H1 (cell line): ENCODE measurements at regions not wholly inside any gene's neighbourhood (a gene's known extent, or its start where the extent isn't known, plus 50 kb on each side); places are given as distances from the start of the nearest gene placed in this dataset.

Experiments
- CTCF ChIA-PET: fragments of 300-600 bp; sonication (Branson Sonifier 250); formaldehyde crosslinking; loops from one replicate; lab custom pipeline; 2021; ENCODE audit not compliant: partially characterized antibody; lab: Charles Lee
- POLR2A ChIA-PET: fragments of 300-600 bp; sonication (Branson Sonifier 250); formaldehyde crosslinking; loops from one replicate; lab custom pipeline; 2021; ENCODE audit warnings: inconsistent platforms; ENCODE audit not compliant: partially characterized antibody; lab: Charles Lee
- DNase-seq, 2 experiments: peaks; one replicate each; pipeline versions ENCODE4 v3.0.0 to v3.0.0-alpha.2; 2010 to 2022; ENCODE audit warnings: low spot score in 2 of 2, low read depth in 1 of 2, mixed read lengths in 1 of 2
- FAIRE-seq: peaks from 2 replicates; lab custom pipeline; 2011; peaks lifted over from hg19 to GRCh38; lab: Jason Lieb, UNC
- H2AFZ ChIP-seq: 2 replicates; pipeline ENCODE4 v1.8.1; 2012; ENCODE audit warnings: low read length, inconsistent platforms
- H2AK5ac ChIP-seq: 2 replicates; pipeline ENCODE4 v1.6.1; 2013; ENCODE audit warnings: low read depth, low read length
- H2BK120ac ChIP-seq: replicated peaks from 2 replicates; pipeline ENCODE3; 2013; ENCODE audit warnings: low read depth, low read length, inconsistent platforms
- H2BK12ac ChIP-seq: 2 replicates; pipeline ENCODE4 v1.6.1; 2013; ENCODE audit warnings: low read depth, low read length
- H2BK15ac ChIP-seq: 2 replicates; pipeline ENCODE4 v1.6.1; 2013; ENCODE audit warnings: low read length
- H2BK20ac ChIP-seq: 2 replicates; pipeline ENCODE4 v1.6.1; 2013; ENCODE audit warnings: low read length
- H2BK5ac ChIP-seq: 2 replicates; pipeline ENCODE4 v1.6.1; 2013; ENCODE audit warnings: low read depth, low read length
- H3K14ac ChIP-seq: 2 replicates; pipeline ENCODE4 v1.6.1; 2013; ENCODE audit warnings: inconsistent platforms; ENCODE audit not compliant: insufficient read length
- H3K18ac ChIP-seq: 2 replicates; pipeline ENCODE4 v1.6.1; 2013; ENCODE audit warnings: low read length; ENCODE audit errors: extremely low read depth
- H3K23ac ChIP-seq: 2 replicates; pipeline ENCODE4 v1.6.1; 2013; ENCODE audit warnings: inconsistent platforms; ENCODE audit not compliant: insufficient read length
- H3K23me2 ChIP-seq: 2 replicates; pipeline ENCODE4 v1.6.1; 2013; ENCODE audit warnings: low read depth, low read length
- H3K27ac ChIP-seq: 2 replicates; pipeline ENCODE4 v1.6.1; 2011; ENCODE audit warnings: low read depth, low read length, inconsistent platforms
- H3K27me3 ChIP-seq, 4 experiments: replicated peaks in 1 of 4; 1 replicate in 1 of 4; 2 replicates in 3 of 4; pipeline versions ENCODE4 v1.6.1 to v1.8.1; 2011 to 2013; ENCODE audit warnings: low read length in 3 of 4, mild to moderate bottlenecking in 3 of 4, inconsistent platforms in 2 of 4, mixed read lengths in 2 of 4, moderate library complexity in 1 of 4; ENCODE audit not compliant: control insufficient read depth in 3 of 4, insufficient read depth in 3 of 4; ENCODE audit errors: extremely low read depth in 1 of 4
- H3K36me3 ChIP-seq, 4 experiments: 2 replicates each; pipeline versions ENCODE4 v1.6.1 to v1.8.1; 2011 to 2013; ENCODE audit warnings: mild to moderate bottlenecking in 4 of 4, low read length in 3 of 4, moderate library complexity in 2 of 4, control low read depth in 1 of 4, inconsistent platforms in 1 of 4; ENCODE audit not compliant: insufficient read depth in 4 of 4, control insufficient read depth in 2 of 4
- H3K4ac ChIP-seq: replicated peaks from 2 replicates; pipeline ENCODE3; 2013; ENCODE audit warnings: low read length, low read depth, mixed read lengths, inconsistent platforms; ENCODE audit not compliant: insufficient read length
- H3K4me1 ChIP-seq, 4 experiments: replicated peaks in 1 of 4; 1 replicate in 1 of 4; 2 replicates in 3 of 4; pipeline versions ENCODE4 v1.6.1 to v1.8.1; 2011 to 2013; ENCODE audit warnings: low read length in 3 of 4, inconsistent platforms in 2 of 4, mixed read lengths in 1 of 4; ENCODE audit not compliant: insufficient read depth in 4 of 4, control insufficient read depth in 3 of 4
- H3K4me2 ChIP-seq, 2 experiments: 2 replicates each; pipeline versions ENCODE4 v1.6.1 to v1.8.1; 2011 to 2013; ENCODE audit warnings: low read depth in 2 of 2, low read length in 2 of 2, control low read depth in 1 of 2, inconsistent platforms in 1 of 2, mild to moderate bottlenecking in 1 of 2; ENCODE audit not compliant: insufficient read depth in 1 of 2
- H3K4me3 ChIP-seq, 4 experiments: fragments of 200-600, 300-600 bp in 1 of 4; sonication (generic), shearing (Covaris generic), sonication (Bioruptor Twin) in 1 of 4; 2 replicates each; pipeline versions ENCODE4 v1.5.1 to v1.8.1; 2011 to 2016; ENCODE audit warnings: low read length in 4 of 4, low read depth in 3 of 4, control low read depth in 2 of 4, inconsistent platforms in 2 of 4, mild to moderate bottlenecking in 2 of 4, mixed read lengths in 1 of 4, moderate library complexity in 1 of 4; ENCODE audit not compliant: insufficient read depth in 2 of 4; ENCODE audit errors: extremely low read depth in 1 of 4
- H3K56ac ChIP-seq: replicated peaks from 2 replicates; pipeline ENCODE3; 2013; ENCODE audit warnings: low read depth, mild to moderate bottlenecking, mixed read lengths, low read length, inconsistent platforms; ENCODE audit not compliant: insufficient read length
- H3K79me1 ChIP-seq: 2 replicates; pipeline ENCODE4 v1.6.1; 2013; ENCODE audit warnings: low read depth, low read length, control low read depth
- H3K79me2 ChIP-seq, 2 experiments: 2 replicates each; pipeline versions ENCODE4 v1.6.1 to v1.8.1; 2012 to 2013; ENCODE audit warnings: low read length in 2 of 2, mild to moderate bottlenecking in 2 of 2, inconsistent platforms in 1 of 2; ENCODE audit not compliant: insufficient read depth in 2 of 2, control insufficient read depth in 1 of 2
- H3K9ac ChIP-seq, 4 experiments: replicated peaks in 1 of 4; 1 replicate in 1 of 4; 2 replicates in 3 of 4; pipeline versions ENCODE4 v1.6.1 to v1.8.1; 2011 to 2013; ENCODE audit warnings: low read depth in 3 of 4, low read length in 3 of 4, control low read depth in 2 of 4, mild to moderate bottlenecking in 2 of 4, moderate library complexity in 2 of 4, inconsistent platforms in 1 of 4; ENCODE audit errors: extremely low read depth in 1 of 4
- H3K9me3 ChIP-seq, 2 experiments: 2 replicates each; pipeline versions ENCODE4 v1.6.1 to v1.8.1; 2012 to 2013; ENCODE audit warnings: mild to moderate bottlenecking in 2 of 2, moderate library complexity in 2 of 2, control low read depth in 1 of 2, inconsistent platforms in 1 of 2, low read depth in 1 of 2, low read length in 1 of 2, mixed read lengths in 1 of 2; ENCODE audit not compliant: insufficient read depth in 2 of 2
- H4K20me1 ChIP-seq, 2 experiments: replicated peaks in 1 of 2; 2 replicates each; pipeline versions ENCODE3 to v1.8.1; 2011 to 2013; ENCODE audit warnings: inconsistent platforms in 2 of 2, low read length in 2 of 2, mild to moderate bottlenecking in 1 of 2; ENCODE audit not compliant: insufficient read depth in 2 of 2, control insufficient read depth in 1 of 2
- H4K5ac ChIP-seq: 2 replicates; pipeline ENCODE4 v1.6.1; 2013; ENCODE audit warnings: low read length, low read depth, mixed read lengths, inconsistent platforms; ENCODE audit not compliant: insufficient read length
- H4K8ac ChIP-seq: 2 replicates; pipeline ENCODE4 v1.8.0; 2013; ENCODE audit warnings: mild to moderate bottlenecking, moderate library complexity, low read length, inconsistent platforms; ENCODE audit not compliant: insufficient read depth; ENCODE audit errors: extremely low read depth
- H4K91ac ChIP-seq: replicated peaks from 2 replicates; pipeline ENCODE3; 2013; ENCODE audit warnings: low read length, mixed read lengths, inconsistent platforms; ENCODE audit not compliant: insufficient read length
- BACH1 ChIP-seq: IDR thresholded peaks from 2 replicates; pipeline ENCODE4 v1.6.1; 2012; ENCODE audit warnings: low read length, improper control_type of control experiment
- BRCA1 ChIP-seq: IDR thresholded peaks from 2 replicates; pipeline ENCODE4 v1.6.1; 2012; ENCODE audit warnings: low read depth, low read length, improper control_type of control experiment
- EP300 ChIP-seq, 2 experiments: IDR thresholded peaks; 1 replicate in 1 of 2; 2 replicates in 1 of 2; pipeline ENCODE4 v1.6.1; 2011 to 2012; ENCODE audit warnings: low read depth in 2 of 2, low read length in 2 of 2, mild to moderate bottlenecking in 2 of 2, borderline replicate concordance in 1 of 2, inconsistent platforms in 1 of 2, moderate library complexity in 1 of 2
- HDAC2 ChIP-seq, 2 experiments: fragments of 300-600 bp in 1 of 2; sonication (generic) in 1 of 2; IDR thresholded peaks; 2 replicates each; pipeline ENCODE4 v1.6.1; 2011 to 2012; ENCODE audit warnings: low read depth in 2 of 2, low read length in 2 of 2, mild to moderate bottlenecking in 2 of 2, moderate library complexity in 2 of 2, borderline replicate concordance in 1 of 2, inconsistent platforms in 1 of 2
- JUND ChIP-seq: IDR thresholded peaks from 2 replicates; pipeline ENCODE4 v1.6.1; 2011; ENCODE audit warnings: mild to moderate bottlenecking, improper control_type of control experiment, low read length
- PHF8 ChIP-seq: fragments of 200-600 bp; sonication (generic); conservative IDR thresholded peaks from 2 replicates; pipeline ENCODE4 v1.7.1; 2012; ENCODE audit warnings: low read depth, mild to moderate bottlenecking, inconsistent platforms, low read length, moderate library complexity
- RAD21 ChIP-seq, 2 experiments: IDR thresholded peaks in 1 of 2; conservative IDR thresholded peaks in 1 of 2; 2 replicates each; pipeline ENCODE4 v1.6.1; 2011; ENCODE audit warnings: low read depth in 2 of 2, low read length in 2 of 2, improper control_type of control experiment in 1 of 2, inconsistent platforms in 1 of 2, mild to moderate bottlenecking in 1 of 2, moderate library complexity in 1 of 2
- RBBP5 ChIP-seq: IDR thresholded peaks from 2 replicates; pipeline ENCODE4 v1.7.1; 2012; ENCODE audit warnings: low read depth, mild to moderate bottlenecking, inconsistent platforms, low read length, moderate library complexity, borderline replicate concordance
- SRF ChIP-seq: IDR thresholded peaks from 2 replicates; pipeline ENCODE4 v1.6.1; 2011; ENCODE audit warnings: mild to moderate bottlenecking, low read depth, low read length, moderate library complexity
- SUZ12 ChIP-seq: fragments of 200-600 bp; sonication (generic); IDR thresholded peaks from 2 replicates; pipeline ENCODE4 v1.6.1; 2012; ENCODE audit warnings: mild to moderate bottlenecking, inconsistent platforms, low read length, moderate library complexity, mixed read lengths
- WGBS, 2 experiments: shearing (Covaris generic) in 1 of 2; methylation state at CpG; one replicate each; pipeline versions ENCODE4 v1.1.6 to v1.1.7; 2013 to 2015; ENCODE audit warnings: low lambda C conversion rate in 2 of 2, mixed read lengths in 2 of 2, inconsistent platforms in 1 of 2, low coverage in 1 of 2, missing lambda C conversion rate in 1 of 2; ENCODE audit not compliant: insufficient replicate concordance in 2 of 2, insufficient coverage in 1 of 2, insufficient read length in 1 of 2; ENCODE audit errors: extremely low coverage in 1 of 2, missing lambda C conversion rate in 1 of 2; 5-methylcytosine and 5-hydroxymethylcytosine counted together
- TF ChIP-seq, protein P1 (sequence below): IDR thresholded peaks from 2 replicates; pipeline ENCODE4 v1.6.1; 2012; ENCODE audit warnings: inconsistent platforms

DNA sequence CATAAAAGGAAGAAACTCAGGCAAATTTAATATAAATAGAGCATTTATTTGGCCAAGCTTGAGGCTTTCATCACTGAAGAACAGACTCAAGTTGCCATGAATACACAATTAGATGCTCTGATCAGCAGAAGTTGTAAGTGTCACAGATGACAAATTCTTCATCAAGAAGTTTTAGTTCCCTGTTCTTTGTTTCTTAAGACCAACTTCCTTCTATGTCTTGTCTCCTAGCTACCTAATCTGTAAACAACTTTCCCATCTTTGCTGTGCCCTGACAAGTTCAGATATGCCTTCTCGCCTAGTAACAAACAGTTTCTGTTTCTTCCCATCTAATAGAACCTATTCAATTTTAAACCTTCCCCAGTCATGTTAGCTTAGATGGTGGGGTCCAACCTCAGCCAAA is 353.4 kb upstream of the HSFY2 start:
- Histone ChIP-seq H3K23ac (no peak overlapping the region), H3K79me2 (no peaks in the 10 kb centered on the region), H4K91ac (no peak overlapping the region), H3K18ac (no peak overlapping the region), H3K9ac (no peak overlapping the region), H2BK120ac (no peak overlapping the region), H3K4me3 (no peak overlapping the region), H3K4me2 (no peak overlapping the region), H2BK20ac (no peak overlapping the region), H3K56ac (no peak overlapping the region), H2BK15ac (no peak overlapping the region), H3K27ac (no peak overlapping the region), H3K79me1 (no peaks in the 10 kb centered on the region), H3K14ac (no peak overlapping the region), H3K9me3 (no peaks in the 10 kb centered on the region), H3K27me3 (no peaks in the 10 kb centered on the region), H2BK12ac (no peak overlapping the region), H2AFZ (no peak overlapping the region), H3K36me3 (no peaks in the 10 kb centered on the region), H3K23me2 (no peaks in the 10 kb centered on the region), H2AK5ac (no peak overlapping the region), H4K5ac (no peak overlapping the region), H4K20me1 (no peaks in the 10 kb centered on the region), H3K4ac (no peak overlapping the region), H2BK5ac (no peak overlapping the region), H3K4me1 (no peaks in the 10 kb centered on the region), H4K8ac (no peak overlapping the region)
- TF ChIP-seq BRCA1, result no peak
- TF ChIP-seq EP300 (IDR thresholded peaks at IDR 0.05; ENCODE audit: borderline replicate concordance in 1 of 2, low read depth in 2 of 2, low read length in 2 of 2), result no peak
- TF ChIP-seq, protein P1, sequence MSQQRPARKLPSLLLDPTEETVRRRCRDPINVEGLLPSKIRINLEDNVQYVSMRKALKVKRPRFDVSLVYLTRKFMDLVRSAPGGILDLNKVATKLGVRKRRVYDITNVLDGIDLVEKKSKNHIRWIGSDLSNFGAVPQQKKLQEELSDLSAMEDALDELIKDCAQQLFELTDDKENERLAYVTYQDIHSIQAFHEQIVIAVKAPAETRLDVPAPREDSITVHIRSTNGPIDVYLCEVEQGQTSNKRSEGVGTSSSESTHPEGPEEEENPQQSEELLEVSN, result no peak
- no peak for TF ChIP-seq PHF8
- TF ChIP-seq RBBP5, result no peak
- TF ChIP-seq RAD21 (IDR thresholded peaks at IDR 0.05 in 1 of 2, conservative IDR thresholded peaks at IDR 0.05 in 1 of 2; ENCODE audit: low read depth in 2 of 2, low read length in 2 of 2), result no peak
- TF ChIP-seq SRF, result no peak
- TF ChIP-seq HDAC2 (IDR thresholded peaks at IDR 0.05; ENCODE audit: borderline replicate concordance in 1 of 2, low read depth in 2 of 2, low read length in 2 of 2), result no peak
- TF ChIP-seq JUND, result no peak
- TF ChIP-seq BACH1, result no peak
- no peak for TF ChIP-seq SUZ12
- FAIRE-seq, result no peak
- no peak for DNase-seq
- ChIA-PET CTCF (no interaction called here), POLR2A (no interaction called here)
- WGBS, 2 experiments, result 100% methylated on average over 1 of the region's 1 CpG; no CpG with 5 or more reads in 1 of the 2 experiments
